Suppressor macrophage (primary cell): ENCODE measurements at regions not wholly inside any gene's neighbourhood (a gene's known extent, or its start where the extent isn't known, plus 50 kb on each side); places are given as distances from the start of the nearest gene placed in this dataset.
"Not testable (repeated sequence)": the region's sequence is repeated elsewhere in the genome, so short reads cannot be mapped to it uniquely, and the experiment has no call there.

Source experiments
- DNase-seq, 4 experiments: peaks; one replicate each; pipeline ENCODE4 v3.0.0-alpha.2; 2020 to 2022

DNA sequence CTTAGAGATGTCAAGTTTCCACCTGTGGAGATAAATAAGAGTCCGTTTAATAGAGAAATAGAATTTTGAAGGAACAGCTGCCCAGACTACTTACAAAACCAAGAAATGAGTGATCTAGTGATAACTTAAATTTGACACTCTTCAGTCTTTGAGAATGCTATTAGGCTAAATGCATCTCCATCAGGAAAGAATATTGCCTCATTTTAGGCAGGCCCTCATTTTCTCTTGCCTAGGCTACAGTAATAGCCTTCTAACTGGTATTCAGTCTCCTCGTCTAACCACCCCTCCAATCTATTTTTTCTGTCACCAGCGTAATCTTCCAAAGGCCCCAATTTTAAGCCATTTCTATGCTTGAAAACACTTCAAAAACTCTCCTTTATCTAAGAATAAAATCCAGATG, 537.8 kb upstream of the CA10 start:
- no peak for DNase-seq

- no peak for DNase-seq
These were observed 527.6 kb upstream of the CA10 start for GRCh38 chr17:52686140-52686539.

DNA sequence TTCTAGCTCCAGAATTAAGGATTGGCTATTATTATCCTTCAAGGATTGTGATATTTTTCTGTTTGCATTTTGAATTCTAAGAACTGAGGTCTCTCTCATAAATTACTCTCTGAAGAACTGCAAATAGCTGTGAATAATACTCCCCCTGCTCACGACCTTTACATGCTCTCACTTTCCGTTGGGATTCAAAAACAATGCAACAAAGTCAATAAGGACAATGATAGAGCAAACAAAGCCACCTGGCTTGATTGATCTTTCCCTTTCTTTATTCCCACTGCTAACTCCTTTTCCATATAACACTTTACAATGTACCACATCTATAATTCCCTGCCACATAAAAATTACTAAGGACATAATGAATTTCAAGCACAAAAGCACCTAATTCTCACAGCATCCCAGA, 523.0 kb upstream of the CA10 start:
- no peak for DNase-seq

GRCh38 chr17:52678211-52678610, 519.7 kb upstream of the CA10 start:
- DNase-seq, result no peak

DNA sequence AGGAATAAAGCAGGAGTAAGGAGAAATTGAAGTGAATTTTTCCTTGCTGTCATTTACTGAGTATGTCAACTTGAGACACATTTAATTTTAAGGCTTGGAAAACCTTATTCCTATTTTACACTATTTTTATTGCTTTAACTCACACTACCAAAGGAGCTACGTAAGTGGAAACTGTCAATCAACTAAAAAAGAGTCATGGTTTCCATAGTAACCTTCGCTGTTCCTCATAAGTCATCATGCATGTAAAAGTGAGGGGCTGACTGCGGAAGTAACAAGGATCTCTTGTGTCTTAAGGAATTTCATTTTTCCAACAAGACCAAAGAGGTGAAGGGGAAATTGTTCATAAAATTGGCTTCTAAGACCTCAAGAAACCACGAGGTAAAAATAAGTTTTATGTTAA, 516.2 kb upstream of the CA10 start:
- DNase-seq, result no peak

GRCh38 chr17:52673791-52674190, 515.3 kb upstream of the CA10 start:
- no peak for DNase-seq

DNA sequence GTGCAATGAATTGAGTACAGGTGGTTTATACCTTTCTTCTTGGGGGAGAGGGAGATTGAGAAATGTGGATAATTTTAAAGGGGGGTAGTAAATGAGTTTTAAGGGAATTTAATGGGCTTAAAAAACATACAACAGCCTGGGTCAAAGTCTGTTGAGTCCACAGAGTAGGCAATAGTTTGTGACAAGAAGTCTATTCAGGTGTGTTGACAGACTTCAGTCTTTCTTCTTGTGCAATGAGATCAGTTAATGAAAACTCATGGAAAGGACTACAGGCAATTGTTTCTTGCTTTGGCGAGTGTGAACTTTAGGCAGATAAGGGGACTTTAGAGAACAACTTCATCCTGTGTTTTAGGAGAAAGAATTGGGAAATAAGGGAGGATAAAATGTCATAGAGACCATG, 507.8 kb upstream of the CA10 start:
- no peak for DNase-seq

DNA sequence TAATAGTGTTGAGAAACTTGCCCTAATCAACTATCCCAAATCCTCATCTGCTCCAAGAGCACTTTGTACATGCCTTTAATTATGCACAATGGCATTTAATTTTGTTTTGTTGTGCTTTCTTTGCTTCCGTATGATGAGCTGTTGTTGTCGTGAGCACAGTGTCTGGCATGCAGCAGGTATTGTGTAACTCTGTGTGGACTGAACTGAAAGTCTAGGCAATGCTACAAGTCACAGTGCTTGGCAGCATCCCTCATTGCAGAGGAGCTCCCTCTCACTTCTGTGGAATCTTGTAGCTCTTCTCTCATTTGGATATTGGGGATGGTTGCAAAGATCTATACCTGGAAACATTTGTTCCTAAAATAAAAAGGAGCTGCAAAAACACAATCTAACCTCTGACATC, 502.2 kb upstream of the CA10 start:
- DNase-seq, result no peak

- no peak for DNase-seq
These were observed 494.5 kb upstream of the CA10 start for GRCh38 chr17:52653014-52653413.

- DNase-seq, result no peak
These were observed 490.5 kb upstream of the CA10 start for GRCh38 chr17:52648995-52649394.

- DNase-seq, result no peak
These were observed 488.9 kb upstream of the CA10 start for GRCh38 chr17:52647411-52647810.

DNA sequence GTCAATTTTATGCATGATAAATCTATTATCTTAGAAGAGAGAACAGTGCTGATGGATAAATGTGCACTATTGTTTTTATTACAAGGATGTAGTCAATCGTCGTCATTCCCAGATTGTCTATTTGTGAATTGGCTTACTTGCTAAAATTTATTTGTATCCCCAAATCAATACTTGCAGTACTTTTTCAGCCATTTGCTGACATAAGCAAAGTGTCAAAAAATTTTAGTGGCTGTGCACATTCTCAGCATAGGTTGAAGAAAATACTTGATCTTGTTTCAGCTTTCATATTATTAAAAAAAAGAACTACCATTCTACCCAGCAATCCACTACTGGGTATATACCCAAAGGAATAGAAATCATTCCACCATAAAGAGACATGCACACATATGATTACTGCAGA, 477.9 kb upstream of the CA10 start:
- DNase-seq, result no peak

DNA sequence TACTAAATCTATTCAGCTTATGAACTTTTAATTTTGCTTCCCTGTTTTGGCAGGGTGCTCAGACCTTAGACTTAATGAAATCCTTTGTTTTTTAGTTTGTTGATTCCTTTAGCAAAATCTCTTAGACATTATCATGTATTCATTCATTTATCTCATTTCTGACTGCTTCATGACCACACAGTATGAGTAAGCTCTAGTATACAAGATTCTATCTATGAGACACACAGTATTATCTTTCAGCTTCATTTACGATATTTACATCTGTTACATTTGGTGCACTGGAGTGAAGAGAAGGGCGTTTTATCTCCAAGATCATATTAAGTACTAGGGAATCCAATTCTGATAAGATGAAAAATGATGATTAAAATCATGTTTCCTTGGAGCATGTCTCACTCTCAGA, 448.1 kb upstream of the CA10 start:
- DNase-seq, result no peak

DNA sequence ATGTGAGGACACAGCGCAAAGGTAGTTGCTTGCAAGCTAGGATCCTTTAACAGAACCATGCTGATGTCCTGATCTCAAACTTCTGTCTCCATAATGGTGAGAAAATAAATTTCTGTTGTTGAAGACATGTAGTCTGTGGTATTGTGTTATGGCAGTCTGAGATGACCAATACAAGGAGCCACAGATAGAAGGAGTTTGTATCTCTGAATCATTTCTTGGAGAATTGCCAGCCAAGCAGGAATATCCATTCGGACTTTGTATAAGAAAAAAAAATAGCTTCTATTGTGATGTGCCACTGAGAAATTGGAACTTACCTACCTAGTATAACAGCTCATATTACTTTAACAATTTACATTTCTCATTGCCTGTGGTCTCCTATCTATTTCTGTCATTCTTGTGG, 447.6 kb upstream of the CA10 start:
- DNase-seq, result no peak

- DNase-seq, result no peak
These were observed 445.6 kb upstream of the CA10 start for GRCh38 chr17:52604105-52604504.

GRCh38 chr17:52597452-52598215, 439.1 kb upstream of the CA10 start:
- DNase-seq, result not testable (repeated sequence)

GRCh38 chr17:52594516-52594915, 436.0 kb upstream of the CA10 start:
- DNase-seq, result no peak

DNA sequence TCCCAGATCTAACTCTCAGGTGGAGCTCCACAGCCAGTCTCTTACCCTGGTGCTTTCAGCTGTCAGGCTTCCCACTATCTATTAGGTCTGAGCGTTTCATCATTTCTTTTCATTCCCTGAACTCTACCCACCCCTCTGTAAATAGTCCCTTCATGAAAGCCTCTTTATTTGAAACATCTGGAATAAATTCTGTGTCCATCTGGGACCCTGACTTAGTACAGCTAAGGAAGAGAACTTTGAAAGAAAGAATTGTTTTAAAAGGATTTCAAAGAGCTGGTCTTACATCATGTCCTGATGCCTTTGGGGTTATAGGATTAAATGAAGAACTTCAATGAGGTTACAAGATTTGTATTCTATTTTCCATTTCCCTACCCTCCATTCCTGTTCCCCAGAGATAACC, 388.5 kb upstream of the CA10 start:
- DNase-seq, result no peak

DNA sequence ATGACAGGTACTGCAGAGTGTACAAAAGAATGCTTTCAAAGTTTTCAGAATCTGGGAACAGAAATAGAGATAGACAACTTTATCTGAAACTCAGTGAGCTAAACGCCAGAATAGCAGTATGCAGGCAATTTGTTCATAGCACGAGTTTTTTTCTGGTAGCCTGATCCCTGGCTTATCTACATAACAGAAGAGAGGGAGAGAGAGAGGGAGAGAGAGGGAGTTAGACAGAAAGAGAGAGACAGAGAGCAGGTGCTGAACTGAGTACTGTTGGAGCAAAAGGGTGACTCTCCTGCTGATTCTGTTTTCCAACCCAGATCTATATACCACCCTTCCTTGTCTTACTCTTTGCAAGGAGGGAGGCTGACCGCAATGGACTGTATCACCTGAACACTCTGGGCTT, 388.0 kb upstream of the CA10 start:
- DNase-seq, result no peak

GRCh38 chr17:52537421-52537820, 378.9 kb upstream of the CA10 start:
- no peak for DNase-seq

- DNase-seq, result no peak
These were observed 378.0 kb upstream of the CA10 start for GRCh38 chr17:52536489-52536888.

DNA sequence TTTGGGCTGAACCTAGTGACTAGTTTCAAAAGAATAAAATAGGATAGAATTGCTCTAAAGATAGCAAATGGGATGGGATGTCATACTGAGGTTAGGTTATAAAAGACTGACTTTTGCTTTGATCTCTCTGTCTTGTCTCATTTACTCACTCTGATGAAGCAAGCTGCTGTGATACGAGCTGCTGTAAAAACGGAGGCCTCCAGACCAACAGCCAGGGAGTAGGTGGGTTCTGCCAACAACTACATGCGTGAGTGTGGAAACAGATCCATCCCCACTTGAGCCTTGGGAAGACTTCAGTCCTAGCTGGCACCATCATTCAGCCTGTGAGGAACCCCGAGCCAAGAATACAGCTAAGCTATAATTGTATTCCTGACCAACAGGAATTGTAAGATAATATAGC, 373.9 kb upstream of the CA10 start:
- DNase-seq, result no peak

- DNase-seq, result no peak
These were observed 365.7 kb upstream of the CA10 start for GRCh38 chr17:52524096-52524637.

DNA sequence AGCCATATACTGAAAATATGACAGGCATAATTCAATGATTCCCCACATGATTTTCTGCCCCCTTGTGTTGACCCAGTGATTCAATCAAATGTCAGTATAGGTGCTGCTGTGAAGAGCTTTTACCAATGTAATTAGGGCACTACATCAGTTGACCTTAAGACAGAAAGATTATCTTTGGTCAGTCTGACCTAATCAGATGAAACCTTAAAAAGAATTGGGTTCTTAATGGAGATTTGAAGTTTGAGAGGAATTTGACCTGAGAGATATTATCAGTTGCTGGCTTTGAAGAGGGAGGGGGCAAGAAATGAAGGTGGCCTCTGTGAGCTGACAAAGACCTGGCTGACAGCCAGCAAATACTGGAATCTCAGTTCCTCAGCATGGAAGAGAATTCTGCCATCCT, 358.7 kb upstream of the CA10 start:
- no peak for DNase-seq

- DNase-seq, result no peak
These were observed 357.4 kb upstream of the CA10 start for GRCh38 chr17:52515927-52516326.
